ENCODE measurements at regions not wholly inside any gene's neighbourhood (a gene's known extent, or its start where the extent isn't known, plus 50 kb on each side); places are given as distances from the start of the nearest gene placed in this dataset.

- Histone ChIP-seq H3K4me3 (no peak overlapping the region), H3K27ac (no peak overlapping the region), H3K4me1 (no peaks in the 10 kb centered on the region), H3K27me3 (no peaks in the 10 kb centered on the region), H3K9me3 (no peaks in the 10 kb centered on the region), H3K36me3 (no peaks in the 10 kb centered on the region)
- DNase-seq (no peak), ATAC-seq (peak; percentile 38)
- intact Hi-C loops (cut with DNase I) = no loop called here
- TF ChIP-seq, protein P1, sequence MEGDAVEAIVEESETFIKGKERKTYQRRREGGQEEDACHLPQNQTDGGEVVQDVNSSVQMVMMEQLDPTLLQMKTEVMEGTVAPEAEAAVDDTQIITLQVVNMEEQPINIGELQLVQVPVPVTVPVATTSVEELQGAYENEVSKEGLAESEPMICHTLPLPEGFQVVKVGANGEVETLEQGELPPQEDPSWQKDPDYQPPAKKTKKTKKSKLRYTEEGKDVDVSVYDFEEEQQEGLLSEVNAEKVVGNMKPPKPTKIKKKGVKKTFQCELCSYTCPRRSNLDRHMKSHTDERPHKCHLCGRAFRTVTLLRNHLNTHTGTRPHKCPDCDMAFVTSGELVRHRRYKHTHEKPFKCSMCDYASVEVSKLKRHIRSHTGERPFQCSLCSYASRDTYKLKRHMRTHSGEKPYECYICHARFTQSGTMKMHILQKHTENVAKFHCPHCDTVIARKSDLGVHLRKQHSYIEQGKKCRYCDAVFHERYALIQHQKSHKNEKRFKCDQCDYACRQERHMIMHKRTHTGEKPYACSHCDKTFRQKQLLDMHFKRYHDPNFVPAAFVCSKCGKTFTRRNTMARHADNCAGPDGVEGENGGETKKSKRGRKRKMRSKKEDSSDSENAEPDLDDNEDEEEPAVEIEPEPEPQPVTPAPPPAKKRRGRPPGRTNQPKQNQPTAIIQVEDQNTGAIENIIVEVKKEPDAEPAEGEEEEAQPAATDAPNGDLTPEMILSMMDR (IDR thresholded peaks at IDR 0.05) = peak; percentile 40
These were observed 582.7 kb upstream of the PSMD7 start for GRCh38 chr16:73713778-73714495.

GRCh38 chr16:73713251-73713650 is 583.4 kb upstream of the PSMD7 start:
- Histone ChIP-seq H3K9me3 (no peaks in the 10 kb centered on the region), H3K4me3 (no peak overlapping the region), H3K36me3 (no peaks in the 10 kb centered on the region), H3K27ac (no peak overlapping the region), H3K4me1 (no peaks in the 10 kb centered on the region), H3K27me3 (no peaks in the 10 kb centered on the region)
- intact Hi-C loops (cut with DNase I) = no loop called here
- ATAC-seq (no peak), DNase-seq (no peak)
- TF ChIP-seq, protein P1 (IDR thresholded peaks at IDR 0.05) = no peak

GRCh38 chr16:73711406-73712080 is 585.1 kb upstream of the PSMD7 start:
- intact Hi-C loops (cut with DNase I) = no loop called here
- no peaks in the 10 kb centered on the region for H3K36me3 ChIP-seq
- no peak overlapping the region for H3K27ac ChIP-seq
- ATAC-seq = no peak
- no peaks in the 10 kb centered on the region for H3K4me1 ChIP-seq
- H3K27me3 ChIP-seq = no peaks in the 10 kb centered on the region
- DNase-seq = no peak
- TF ChIP-seq, protein P1 (IDR thresholded peaks at IDR 0.05) = no peak
- H3K9me3 ChIP-seq = no peaks in the 10 kb centered on the region
- H3K4me3 ChIP-seq = no peak overlapping the region

- Histone ChIP-seq H3K4me3 (no peak overlapping the region), H3K36me3 (no peaks in the 10 kb centered on the region), H3K27me3 (no peaks in the 10 kb centered on the region), H3K4me1 (no peaks in the 10 kb centered on the region), H3K9me3 (no peaks in the 10 kb centered on the region), H3K27ac (no peak overlapping the region)
- ATAC-seq (no peak), DNase-seq (no peak)
- intact Hi-C loops (cut with DNase I) = no loop called here
- TF ChIP-seq, protein P1 (IDR thresholded peaks at IDR 0.05) = no peak
These were observed 586.1 kb upstream of the PSMD7 start for GRCh38 chr16:73710526-73710925.

GRCh38 chr16:73707863-73708262 is 588.8 kb upstream of the PSMD7 start:
- Histone ChIP-seq H3K4me3 (no peak overlapping the region), H3K27ac (no peak overlapping the region), H3K4me1 (no peaks in the 10 kb centered on the region), H3K27me3 (no peaks in the 10 kb centered on the region), H3K36me3 (no peaks in the 10 kb centered on the region), H3K9me3 (no peaks in the 10 kb centered on the region)
- DNase-seq (no peak), ATAC-seq (no peak)
- TF ChIP-seq, protein P1 (IDR thresholded peaks at IDR 0.05) = no peak
- intact Hi-C loops (cut with DNase I) = no loop called here
